ENCODE measurements at regions not wholly inside any gene's neighbourhood (a gene's known extent, or its start where the extent isn't known, plus 50 kb on each side); places are given as distances from the start of the nearest gene placed in this dataset.

DNA sequence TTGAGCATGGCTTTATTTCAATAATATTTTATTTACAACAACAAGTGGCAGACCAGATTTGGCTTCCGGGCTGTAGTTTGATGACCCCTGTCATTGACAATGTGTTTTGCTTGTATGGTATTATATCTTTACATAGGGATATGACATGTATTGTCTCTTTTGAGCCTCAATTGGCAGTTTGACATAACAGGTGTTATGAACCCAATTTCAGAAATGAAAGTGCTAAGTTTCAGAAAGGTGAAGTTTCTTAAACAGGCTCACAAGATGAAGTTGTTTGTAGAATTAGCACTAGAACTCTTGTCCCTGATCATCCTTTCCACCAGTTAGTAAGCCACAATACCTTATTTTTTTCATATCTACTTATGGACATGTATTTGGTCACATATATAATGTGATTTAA is 303.0 kb upstream of the GRIA1 start:
- TF ChIP-seq POLR2AphosphoS5 (IDR thresholded peaks at IDR 0.05) (no peak), CTCF (IDR thresholded peaks at IDR 0.05) (no peak), EP300 (IDR thresholded peaks at IDR 0.05) (no peak)
